ENCODE measurements at regions not wholly inside any gene's neighbourhood (a gene's known extent, or its start where the extent isn't known, plus 50 kb on each side); places are given as distances from the start of the nearest gene placed in this dataset.

GRCh38 chr7:81399471-81399870 lies 370.4 kb downstream of the HGF start (continued):
- no peak for TF ChIP-seq ZNF518A (tag by site-specific recombination; conservative IDR thresholded peaks at IDR 0.05; ENCODE audit: low read depth)
- TF ChIP-seq ZNF341 (tag by site-specific recombination; IDR thresholded peaks at IDR 0.05; ENCODE audit: low read depth): no peak
- TF ChIP-seq BCL6B (tag by site-specific recombination; IDR thresholded peaks at IDR 0.05): no peak

- Histone ChIP-seq H3K4me3 (ENCODE audit: low read depth, low read length) (no peak overlapping the region), H3K9me3 (ENCODE audit: control insufficient read depth, insufficient read depth, low read depth, low read length) (no peaks in the 10 kb centered on the region), H3K36me3 (ENCODE audit: control insufficient read depth in 2 of 2, insufficient read depth in 1 of 2, low read length in 2 of 2) (no peaks in the 10 kb centered on the region), H3K4me1 (ENCODE audit: control insufficient read depth, insufficient read depth, low read length) (no peaks in the 10 kb centered on the region), H3K27ac (ENCODE audit: extremely low read depth, low read depth, low read length) (no peak overlapping the region)
- ChIA-PET POLR2A (no interaction called here), CTCF (interaction anchor here (0.6 kb wide), 1 partner anchor 12 kb away, joined by 3 read pairs; no protein-coding TSS in a partner anchor)
- TF ChIP-seq EGR2 (tag by site-specific recombination; IDR thresholded peaks at IDR 0.05; ENCODE audit: low read depth) (no peak), ZNF184 (tag by site-specific recombination; IDR thresholded peaks at IDR 0.05) (no peak), ZNF792 (tag by site-specific recombination; IDR thresholded peaks at IDR 0.05) (no peak), ZFP69B (tag by site-specific recombination; IDR thresholded peaks at IDR 0.05) (no peak)
Observed at GRCh38 chr7:81394029-81394428, 375.8 kb downstream of the HGF start.

GRCh38 chr7:81393018-81393417 lies 376.8 kb downstream of the HGF start:
- H3K9me3 ChIP-seq (ENCODE audit: control insufficient read depth, insufficient read depth, low read depth, low read length): no peaks in the 10 kb centered on the region
- TF ChIP-seq ZFHX2 (tag by site-specific recombination; conservative IDR thresholded peaks at IDR 0.05) (no peak), ZNF416 (tag by site-specific recombination; IDR thresholded peaks at IDR 0.05) (no peak), TSHZ1 (tag by site-specific recombination; IDR thresholded peaks at IDR 0.05; ENCODE audit: borderline replicate concordance) (no peak), ZNF707 (tag by site-specific recombination; IDR thresholded peaks at IDR 0.05) (no peak), ZNF146 (tag by site-specific recombination; IDR thresholded peaks at IDR 0.05) (no peak), ZNF121 (tag by site-specific recombination; IDR thresholded peaks at IDR 0.05) (no peak), ZNF626 (tag by site-specific recombination; IDR thresholded peaks at IDR 0.05) (no peak), RBAK (tag by site-specific recombination; IDR thresholded peaks at IDR 0.05) (no peak), PRDM10 (tag by site-specific recombination; IDR thresholded peaks at IDR 0.05) (no peak), ZSCAN16 (tag by site-specific recombination; IDR thresholded peaks at IDR 0.05) (no peak), ZNF394 (tag by site-specific recombination; IDR thresholded peaks at IDR 0.05; ENCODE audit: borderline replicate concordance) (no peak), ZNF169 (tag by site-specific recombination; IDR thresholded peaks at IDR 0.05) (no peak), ZNF596 (tag by site-specific recombination; IDR thresholded peaks at IDR 0.05) (no peak), ZNF157 (tag by site-specific recombination; IDR thresholded peaks at IDR 0.05) (no peak)
- H3K4me3 ChIP-seq (ENCODE audit: low read depth, low read length): no peak overlapping the region
- POLR2A ChIA-PET: no interaction called here
- H3K27ac ChIP-seq (ENCODE audit: extremely low read depth, low read depth, low read length): no peak overlapping the region
- H3K4me1 ChIP-seq (ENCODE audit: control insufficient read depth, insufficient read depth, low read length): no peaks in the 10 kb centered on the region
- no peaks in the 10 kb centered on the region for H3K36me3 ChIP-seq (ENCODE audit: control insufficient read depth in 2 of 2, insufficient read depth in 1 of 2, low read length in 2 of 2)
- CTCF ChIA-PET: no interaction called here
